ENCODE measurements at regions not wholly inside any gene's neighbourhood (a gene's known extent, or its start where the extent isn't known, plus 50 kb on each side); places are given as distances from the start of the nearest gene placed in this dataset.

- Histone ChIP-seq H3K27ac (no peak overlapping the region), H3K4me3 (no peak overlapping the region), H3K9me3 (peaks cover 0 to 6% (median 2%) of the 10 kb centered on the region in 4 donors), H3K27me3 (peaks cover 0 to 33% (median 0%) of the 10 kb centered on the region in 3 donors), H3K4me1 (no peaks in the 10 kb centered on the region), H3K36me3 (no peaks in the 10 kb centered on the region)
- DNase-seq, result no peak
- TF ChIP-seq POLR2A (IDR thresholded peaks at IDR 0.05) (no peak), EP300 (IDR thresholded peaks at IDR 0.05) (no peak), CTCF (IDR thresholded peaks at IDR 0.05) (no peak), POLR2AphosphoS5 (IDR thresholded peaks at IDR 0.05) (no peak)
- intact Hi-C loops (cut with DNase I), result loop anchor here (5.0 to 10.0 kb wide), 2 partner anchors 103 to 270 kb away; partner anchors contain the start of gene INSIG1
- WGBS, 2 donors, result 64% methylated on average over 18 of the region's 18 CpGs
Observed at GRCh38 chr7:155194382-155195140, 103.1 kb upstream of the INSIG1 start.

- Histone ChIP-seq H3K27ac (no peak overlapping the region), H3K36me3 (no peaks in the 10 kb centered on the region), H3K4me3 (no peak overlapping the region), H3K4me1 (no peaks in the 10 kb centered on the region), H3K27me3 (peaks cover 0 to 21% (median 0%) of the 10 kb centered on the region in 3 donors), H3K9me3 (peaks cover 0 to 6% (median 2%) of the 10 kb centered on the region in 4 donors)
- DNase-seq, result no peak
- WGBS, 2 donors, result 46 to 79% methylated on average over 1 of the region's 1 CpG
- intact Hi-C loops (cut with DNase I), result loop anchor here (10.0 kb wide), 1 partner anchor 271 kb away; no protein-coding TSS in a partner anchor
- TF ChIP-seq POLR2A (IDR thresholded peaks at IDR 0.05) (no peak), POLR2AphosphoS5 (IDR thresholded peaks at IDR 0.05) (no peak), CTCF (IDR thresholded peaks at IDR 0.05) (no peak), EP300 (IDR thresholded peaks at IDR 0.05) (no peak)
Observed at GRCh38 chr7:155195939-155196523, 101.6 kb upstream of the INSIG1 start.

- WGBS, 2 donors, result 78 to 87% methylated on average over 22 of the region's 22 CpGs
- intact Hi-C loops (cut with DNase I), result loop anchor here (10.0 kb wide), 1 partner anchor 274 kb away; no protein-coding TSS in a partner anchor
- DNase-seq, result no peak
Observed at GRCh38 chr7:155198196-155198892, 99.3 kb upstream of the INSIG1 start.

More at GRCh38 chr7:155198196-155198892, 99.3 kb upstream of the INSIG1 start:
- no peak overlapping the region for H3K27ac ChIP-seq
- TF ChIP-seq POLR2AphosphoS5 (IDR thresholded peaks at IDR 0.05), result no peak
- TF ChIP-seq EP300 (IDR thresholded peaks at IDR 0.05), result no peak
- TF ChIP-seq CTCF (IDR thresholded peaks at IDR 0.05), result no peak
- TF ChIP-seq POLR2A (IDR thresholded peaks at IDR 0.05), result no peak
- no peak overlapping the region for H3K4me3 ChIP-seq
- H3K36me3 ChIP-seq, result no peaks in the 10 kb centered on the region
- H3K4me1 ChIP-seq, result no peaks in the 10 kb centered on the region
- peaks cover 0 to 6% (median 2%) of the 10 kb centered on the region in 4 donors for H3K9me3 ChIP-seq
- peaks cover 0 to 22% (median 0%) of the 10 kb centered on the region in 3 donors for H3K27me3 ChIP-seq

Data from sigmoid colon (tissue), 6 donors.